H9 (cell line): ENCODE measurements at regions not wholly inside any gene's neighbourhood (a gene's known extent, or its start where the extent isn't known, plus 50 kb on each side); places are given as distances from the start of the nearest gene placed in this dataset.

ENCODE experiments used
- DNase-seq: peaks from one replicate; pipeline ENCODE4 v3.0.0-alpha.2; 2017
- H2AFZ ChIP-seq: one replicate; pipeline ENCODE4 v1.6.1; 2013; ENCODE audit warnings: mild to moderate bottlenecking, low read length, control low read depth, moderate library complexity
- H2AK5ac ChIP-seq: 2 replicates; pipeline ENCODE4 v1.6.1; 2013; ENCODE audit warnings: low read length, control low read depth, mixed read lengths; ENCODE audit not compliant: insufficient read length
- H2BK120ac ChIP-seq: one replicate; pipeline ENCODE4 v1.6.1; 2013; ENCODE audit warnings: low read depth, mild to moderate bottlenecking, low read length, control low read depth, inconsistent platforms; ENCODE audit not compliant: poor library complexity, severe bottlenecking
- H2BK12ac ChIP-seq: 2 replicates; pipeline ENCODE4 v1.6.1; 2013; ENCODE audit warnings: low read length, control low read depth, mixed read lengths, low read depth; ENCODE audit not compliant: insufficient read length
- H2BK15ac ChIP-seq: 2 replicates; pipeline ENCODE4 v1.6.1; 2013; ENCODE audit warnings: low read depth, low read length, control low read depth
- H2BK20ac ChIP-seq: one replicate; pipeline ENCODE4 v1.6.1; 2013; ENCODE audit warnings: low read depth, mild to moderate bottlenecking, low read length, control low read depth, inconsistent platforms; ENCODE audit not compliant: poor library complexity, severe bottlenecking
- H2BK5ac ChIP-seq: 2 replicates; pipeline ENCODE4 v1.6.1; 2013; ENCODE audit warnings: low read length, control low read depth, mixed read lengths; ENCODE audit not compliant: insufficient read length
- H3K14ac ChIP-seq: 2 replicates; pipeline ENCODE4 v1.6.1; 2013; ENCODE audit warnings: low read length, control low read depth; ENCODE audit not compliant: insufficient read depth
- H3K18ac ChIP-seq: 2 replicates; pipeline ENCODE4 v1.6.1; 2013; ENCODE audit warnings: low read depth, mild to moderate bottlenecking, mixed read lengths, low read length, control low read depth; ENCODE audit not compliant: insufficient read length
- H3K23ac ChIP-seq: 2 replicates; pipeline ENCODE4 v1.6.1; 2013; ENCODE audit warnings: low read length, control low read depth, mixed read lengths, low read depth; ENCODE audit not compliant: insufficient read length
- H3K23me2 ChIP-seq: 2 replicates; pipeline ENCODE4 v1.6.1; 2013; ENCODE audit warnings: low read depth, mild to moderate bottlenecking, mixed read lengths, low read length, control low read depth; ENCODE audit not compliant: insufficient read length, poor library complexity, severe bottlenecking
- H3K27ac ChIP-seq: 2 replicates; pipeline ENCODE4 v1.5.1; 2013; ENCODE audit warnings: low read length, control low read depth, mixed read lengths, low read depth; ENCODE audit not compliant: insufficient read length
- H3K27me3 ChIP-seq: 2 replicates; pipeline ENCODE4 v1.6.1; 2013; ENCODE audit warnings: low read length, control low read depth, inconsistent platforms; ENCODE audit not compliant: insufficient read depth
- H3K4ac ChIP-seq: 2 replicates; pipeline ENCODE4 v1.6.1; 2013; ENCODE audit warnings: low read depth, mild to moderate bottlenecking, control low read depth, inconsistent platforms, low read length, moderate library complexity
- H3K4me1 ChIP-seq: 2 replicates; pipeline ENCODE4 v1.6.1; 2013; ENCODE audit warnings: low read length, control low read depth, inconsistent platforms; ENCODE audit not compliant: insufficient read depth
- H3K4me2 ChIP-seq: 2 replicates; pipeline ENCODE4 v1.6.1; 2013; ENCODE audit warnings: low read length, control low read depth, mixed read lengths; ENCODE audit not compliant: insufficient read length, insufficient read depth
- H3K56ac ChIP-seq: 2 replicates; pipeline ENCODE4 v1.6.1; 2013; ENCODE audit warnings: low read depth, mild to moderate bottlenecking, mixed read lengths, low read length, control low read depth; ENCODE audit not compliant: insufficient read length
- H3K79me1 ChIP-seq: 2 replicates; pipeline ENCODE4 v1.6.1; 2013; ENCODE audit warnings: low read depth, mild to moderate bottlenecking, moderate library complexity, low read length, control low read depth, inconsistent platforms; ENCODE audit not compliant: insufficient read depth, poor library complexity, severe bottlenecking
- H3K79me2 ChIP-seq: 2 replicates; pipeline ENCODE4 v1.6.1; 2013; ENCODE audit warnings: low read length, control low read depth, inconsistent platforms; ENCODE audit not compliant: insufficient read depth
- H3K9ac ChIP-seq: 2 replicates; pipeline ENCODE4 v1.6.1; 2013; ENCODE audit warnings: low read length, control low read depth, mixed read lengths; ENCODE audit not compliant: insufficient read length; ENCODE audit errors: extremely low read depth
- H3K9me3 ChIP-seq: one replicate; pipeline ENCODE4 v1.6.1; 2013; ENCODE audit warnings: low read depth, low read length, inconsistent platforms; ENCODE audit not compliant: control insufficient read depth
- H3T11ph ChIP-seq: one replicate; pipeline ENCODE4 v1.6.1; 2013; ENCODE audit warnings: mild to moderate bottlenecking, low read length, control low read depth, inconsistent platforms
- H4K20me1 ChIP-seq: one replicate; pipeline ENCODE4 v1.6.1; 2013; ENCODE audit not compliant: control insufficient read depth, insufficient read length, insufficient read depth
- H4K5ac ChIP-seq: 2 replicates; pipeline ENCODE4 v1.6.1; 2013; ENCODE audit warnings: low read depth, mild to moderate bottlenecking, mixed read lengths, low read length, control low read depth; ENCODE audit not compliant: insufficient read length
- H4K8ac ChIP-seq: replicated peaks from 2 replicates; pipeline ENCODE4 v1.6.1; 2013; ENCODE audit warnings: low read length, control low read depth, mixed read lengths, low read depth; ENCODE audit not compliant: insufficient read length
- H4K91ac ChIP-seq: 2 replicates; pipeline ENCODE4 v1.6.1; 2013; ENCODE audit warnings: low read depth, mild to moderate bottlenecking, moderate library complexity, mixed read lengths, low read length, control low read depth; ENCODE audit not compliant: insufficient read length
- H3K27ac Mint-ChIP-seq, 3 experiments: 2 replicates in 2 of 3; 3 replicates in 1 of 3; pipeline ENCODE4 v1.8.0; 2020 to 2021; ENCODE audit warnings: mixed read lengths in 3 of 3, mild to moderate bottlenecking in 1 of 3, moderate library complexity in 1 of 3
- H3K27me3 Mint-ChIP-seq: 2 replicates; pipeline ENCODE4 v1.8.0; 2021; ENCODE audit warnings: low read depth, mild to moderate bottlenecking, moderate library complexity, mixed read lengths
- H3K36me3 Mint-ChIP-seq, 3 experiments: 2 replicates in 2 of 3; 3 replicates in 1 of 3; pipeline ENCODE4 v1.8.0; 2020 to 2021; ENCODE audit warnings: low read depth in 3 of 3, mixed read lengths in 3 of 3; ENCODE audit not compliant: insufficient read depth in 1 of 3
- H3K4me1 Mint-ChIP-seq, 2 experiments: 2 replicates each; pipeline ENCODE4 v1.8.0; 2020; ENCODE audit warnings: mixed read lengths in 2 of 2
- H3K4me3 Mint-ChIP-seq, 2 experiments: 2 replicates in 1 of 2; 3 replicates in 1 of 2; pipeline ENCODE4 v1.8.0; 2020 to 2021; ENCODE audit warnings: mild to moderate bottlenecking in 2 of 2, mixed read lengths in 2 of 2, moderate library complexity in 1 of 2
- H3K9me3 Mint-ChIP-seq, 2 experiments: 2 replicates in 1 of 2; 3 replicates in 1 of 2; pipeline ENCODE4 v1.8.0; 2020; ENCODE audit warnings: mild to moderate bottlenecking in 2 of 2, mixed read lengths in 2 of 2, moderate library complexity in 1 of 2
- WGBS: extraction: QIAGEN DNeasy Blood & Tissue Kit; methylation state at CpG from one replicate; pipeline ENCODE4 v1.1.7; 2013; ENCODE audit warnings: missing lambda C conversion rate, low lambda C conversion rate, mixed read lengths; ENCODE audit not compliant: insufficient read length; ENCODE audit errors: extremely low coverage; 5-methylcytosine and 5-hydroxymethylcytosine counted together
- TF ChIP-seq, protein P1 (sequence below): fragments of 200-600 bp; sonication (generic); conservative IDR thresholded peaks from 3 replicates; pipeline ENCODE4 v1.8.0; 2021; ENCODE audit warnings: antibody characterized with exemption, mild to moderate bottlenecking

DNA sequence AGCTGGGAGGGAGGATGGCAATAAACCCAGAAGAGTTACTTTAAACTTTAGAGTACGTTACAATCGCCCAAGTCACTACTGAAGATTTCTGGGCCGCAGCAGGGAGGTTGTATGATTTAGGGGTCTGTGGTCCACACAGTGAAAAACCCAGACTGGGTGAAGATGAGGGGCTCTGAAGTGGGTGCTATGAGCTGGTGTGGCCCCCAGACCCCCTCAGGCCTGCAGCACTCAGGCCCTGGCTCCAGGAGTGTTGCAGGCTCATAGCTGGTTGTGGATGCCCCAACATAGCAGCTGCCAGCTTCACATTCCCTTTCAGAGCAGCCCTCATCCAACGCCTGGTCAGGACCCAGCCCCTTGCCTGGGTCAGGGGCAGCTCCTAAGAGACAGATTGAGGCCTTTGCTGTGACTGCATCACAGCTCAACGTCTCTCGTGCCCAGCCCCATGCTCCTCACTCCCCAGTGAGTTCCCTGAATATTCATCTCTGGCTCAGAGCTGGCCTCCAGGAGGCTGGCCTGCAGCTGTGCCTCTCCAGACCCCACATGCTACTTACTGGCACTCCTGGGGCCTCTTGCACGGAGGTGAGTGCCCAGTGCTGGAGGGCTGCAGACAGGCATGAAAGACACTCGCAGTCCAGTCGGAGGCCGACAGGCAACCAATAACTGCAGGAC lies 94.5 kb upstream of the MYCN start:
- Mint-ChIP-seq H3K4me1 (peaks cover 0 to 10% of the 10 kb centered on the region in 2 experiments; a peak in 3 of 4 replicates), H3K27ac (peak overlapping the region in 1 of 3 experiments; percentile 71; a peak in 1 of 7 replicates), H3K4me3 (no peak overlapping the region), H3K27me3 (no peaks in the 10 kb centered on the region; the same call in 1 of the 2 replicates), H3K9me3 (peaks cover 5 to 11% of the 10 kb centered on the region in 2 experiments; a peak in 4 of 5 replicates), H3K36me3 (peaks cover 0 to 6% (median 4%) of the 10 kb centered on the region in 3 experiments; a peak in 3 of 7 replicates)
- Histone ChIP-seq H4K5ac (no peak overlapping the region), H4K8ac (no peak overlapping the region), H3K9ac (no peak overlapping the region), H3K27me3 (no peaks in the 10 kb centered on the region), H2BK120ac (no peak overlapping the region), H3K18ac (no peak overlapping the region), H2BK15ac (no peak overlapping the region), H2AFZ (no peak overlapping the region), H3K4ac (no peak overlapping the region), H3K23ac (no peak overlapping the region), H2BK5ac (no peak overlapping the region), H3K79me1 (no peaks in the 10 kb centered on the region), H2BK20ac (no peak overlapping the region), H3K23me2 (no peaks in the 10 kb centered on the region), H3K14ac (no peak overlapping the region; the same call in 1 of the 2 replicates), H3K4me1 (no peaks in the 10 kb centered on the region), H2BK12ac (no peak overlapping the region), H3K4me2 (no peak overlapping the region), H3K9me3 (no peaks in the 10 kb centered on the region), H3K79me2 (no peaks in the 10 kb centered on the region), H3K27ac (no peak overlapping the region), H2AK5ac (no peak overlapping the region), H3K56ac (no peak overlapping the region), H3T11ph (no peak overlapping the region), H4K91ac (no peak overlapping the region), H4K20me1 (no peaks in the 10 kb centered on the region)
- TF ChIP-seq, protein P1, sequence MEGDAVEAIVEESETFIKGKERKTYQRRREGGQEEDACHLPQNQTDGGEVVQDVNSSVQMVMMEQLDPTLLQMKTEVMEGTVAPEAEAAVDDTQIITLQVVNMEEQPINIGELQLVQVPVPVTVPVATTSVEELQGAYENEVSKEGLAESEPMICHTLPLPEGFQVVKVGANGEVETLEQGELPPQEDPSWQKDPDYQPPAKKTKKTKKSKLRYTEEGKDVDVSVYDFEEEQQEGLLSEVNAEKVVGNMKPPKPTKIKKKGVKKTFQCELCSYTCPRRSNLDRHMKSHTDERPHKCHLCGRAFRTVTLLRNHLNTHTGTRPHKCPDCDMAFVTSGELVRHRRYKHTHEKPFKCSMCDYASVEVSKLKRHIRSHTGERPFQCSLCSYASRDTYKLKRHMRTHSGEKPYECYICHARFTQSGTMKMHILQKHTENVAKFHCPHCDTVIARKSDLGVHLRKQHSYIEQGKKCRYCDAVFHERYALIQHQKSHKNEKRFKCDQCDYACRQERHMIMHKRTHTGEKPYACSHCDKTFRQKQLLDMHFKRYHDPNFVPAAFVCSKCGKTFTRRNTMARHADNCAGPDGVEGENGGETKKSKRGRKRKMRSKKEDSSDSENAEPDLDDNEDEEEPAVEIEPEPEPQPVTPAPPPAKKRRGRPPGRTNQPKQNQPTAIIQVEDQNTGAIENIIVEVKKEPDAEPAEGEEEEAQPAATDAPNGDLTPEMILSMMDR, result no peak
- DNase-seq, result no peak
- WGBS, result no CpG with 5 or more reads among the region's 10 CpGs
